Loucy (cell line): ENCODE measurements at regions not wholly inside any gene's neighbourhood (a gene's known extent, or its start where the extent isn't known, plus 50 kb on each side); places are given as distances from the start of the nearest gene placed in this dataset.

Experiments used
- H2AFZ ChIP-seq: fragments of 200-600 bp; sonication (generic); 2 replicates; pipeline ENCODE4 v1.6.0; 2016; ENCODE audit warnings: antibody characterized with exemption, mild to moderate bottlenecking, low read length, moderate library complexity
- H3F3A ChIP-seq: fragments of 200-600 bp; 2 replicates; pipeline ENCODE4 v1.6.0; 2016; ENCODE audit warnings: antibody characterized with exemption, low read depth, mild to moderate bottlenecking
- H3K27me3 ChIP-seq: fragments of 200-600 bp; sonication (generic); 2 replicates; pipeline ENCODE4 v1.6.1; 2014; ENCODE audit warnings: low read length, mild to moderate bottlenecking; ENCODE audit not compliant: insufficient read depth, poor library complexity, severe bottlenecking
- H3K36me3 ChIP-seq: fragments of 200-600 bp; sonication (generic); 2 replicates; pipeline ENCODE4 v1.6.1; 2016; ENCODE audit warnings: low read length; ENCODE audit not compliant: insufficient read depth
- H3K4me1 ChIP-seq: fragments of 200-600 bp; sonication (generic); 2 replicates; pipeline ENCODE4 v1.5.1; 2014; ENCODE audit warnings: low read length, mild to moderate bottlenecking; ENCODE audit not compliant: insufficient read depth, poor library complexity, severe bottlenecking
- H3K4me2 ChIP-seq: fragments of 200-600 bp; sonication (generic); 2 replicates; pipeline ENCODE4 v1.6.0; 2014; ENCODE audit warnings: antibody characterized with exemption, low read length, low read depth, mild to moderate bottlenecking; ENCODE audit not compliant: poor library complexity, severe bottlenecking
- H3K4me3 ChIP-seq: fragments of 200-600 bp; sonication (generic); 2 replicates; pipeline ENCODE4 v1.5.1; 2014; ENCODE audit warnings: low read length, mild to moderate bottlenecking, mixed read lengths; ENCODE audit not compliant: poor library complexity, severe bottlenecking
- H3K79me2 ChIP-seq: fragments of 200-600 bp; sonication (generic); 2 replicates; pipeline ENCODE4 v1.6.1; 2014; ENCODE audit warnings: low read length; ENCODE audit not compliant: insufficient read depth
- H3K9ac ChIP-seq: fragments of 200-600 bp; sonication (generic); 2 replicates; pipeline ENCODE4 v1.6.0; 2014; ENCODE audit warnings: mild to moderate bottlenecking, low read depth, low read length, moderate library complexity; ENCODE audit not compliant: poor library complexity, severe bottlenecking
- H3K9me2 ChIP-seq: fragments of 200-600 bp; sonication (generic); replicated peaks from 2 replicates; pipeline ENCODE4 v1.6.1; 2016; ENCODE audit warnings: low read depth, low read length, mixed read lengths
- H3K9me3 ChIP-seq: fragments of 200-600 bp; sonication (generic); 2 replicates; pipeline ENCODE4 v1.6.1; 2014; ENCODE audit warnings: mild to moderate bottlenecking, antibody characterized with exemption, low read length, low read depth; ENCODE audit not compliant: insufficient read depth
- H4K20me1 ChIP-seq: fragments of 200-600 bp; sonication (generic); 2 replicates; pipeline ENCODE4 v1.6.0; 2014; ENCODE audit warnings: antibody characterized with exemption, low read length, mild to moderate bottlenecking; ENCODE audit not compliant: insufficient read depth, poor library complexity, severe bottlenecking
- EZH2phosphoT487 ChIP-seq: fragments of 200-600 bp; IDR thresholded peaks from 2 replicates; pipeline ENCODE4 v1.6.1; 2018; ENCODE audit warnings: antibody characterized with exemption, mild to moderate bottlenecking, moderate library complexity, borderline replicate concordance
- TF ChIP-seq, protein P1 (sequence below): fragments of 200-600 bp; sonication (generic); conservative IDR thresholded peaks from 2 replicates; pipeline ENCODE4 v1.5.1; 2014; ENCODE audit warnings: mild to moderate bottlenecking, antibody characterized with exemption, low read length

- no peak for TF ChIP-seq EZH2phosphoT487
- TF ChIP-seq, protein P1, sequence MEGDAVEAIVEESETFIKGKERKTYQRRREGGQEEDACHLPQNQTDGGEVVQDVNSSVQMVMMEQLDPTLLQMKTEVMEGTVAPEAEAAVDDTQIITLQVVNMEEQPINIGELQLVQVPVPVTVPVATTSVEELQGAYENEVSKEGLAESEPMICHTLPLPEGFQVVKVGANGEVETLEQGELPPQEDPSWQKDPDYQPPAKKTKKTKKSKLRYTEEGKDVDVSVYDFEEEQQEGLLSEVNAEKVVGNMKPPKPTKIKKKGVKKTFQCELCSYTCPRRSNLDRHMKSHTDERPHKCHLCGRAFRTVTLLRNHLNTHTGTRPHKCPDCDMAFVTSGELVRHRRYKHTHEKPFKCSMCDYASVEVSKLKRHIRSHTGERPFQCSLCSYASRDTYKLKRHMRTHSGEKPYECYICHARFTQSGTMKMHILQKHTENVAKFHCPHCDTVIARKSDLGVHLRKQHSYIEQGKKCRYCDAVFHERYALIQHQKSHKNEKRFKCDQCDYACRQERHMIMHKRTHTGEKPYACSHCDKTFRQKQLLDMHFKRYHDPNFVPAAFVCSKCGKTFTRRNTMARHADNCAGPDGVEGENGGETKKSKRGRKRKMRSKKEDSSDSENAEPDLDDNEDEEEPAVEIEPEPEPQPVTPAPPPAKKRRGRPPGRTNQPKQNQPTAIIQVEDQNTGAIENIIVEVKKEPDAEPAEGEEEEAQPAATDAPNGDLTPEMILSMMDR: no peak
- Histone ChIP-seq H4K20me1 (no peaks in the 10 kb centered on the region), H3F3A (no peaks in the 10 kb centered on the region), H3K9me3 (no peaks in the 10 kb centered on the region), H3K27me3 (no peaks in the 10 kb centered on the region), H3K4me2 (no peak overlapping the region), H3K4me1 (peaks cover 13% of the 10 kb centered on the region), H3K36me3 (no peaks in the 10 kb centered on the region), H2AFZ (no peak overlapping the region), H3K79me2 (no peaks in the 10 kb centered on the region), H3K9me2 (no peaks in the 10 kb centered on the region), H3K9ac (no peak overlapping the region), H3K4me3 (no peak overlapping the region)
Observed at GRCh38 chr5:155293605-155294178, 280.1 kb downstream of the KIF4B start.

- Histone ChIP-seq H3F3A (no peaks in the 10 kb centered on the region), H3K4me2 (no peak overlapping the region), H3K79me2 (no peaks in the 10 kb centered on the region), H3K9ac (no peak overlapping the region), H3K36me3 (no peaks in the 10 kb centered on the region), H3K9me2 (no peaks in the 10 kb centered on the region), H3K9me3 (no peaks in the 10 kb centered on the region), H3K4me1 (peaks cover 25% of the 10 kb centered on the region), H3K4me3 (no peak overlapping the region), H3K27me3 (no peaks in the 10 kb centered on the region), H2AFZ (no peak overlapping the region), H4K20me1 (no peaks in the 10 kb centered on the region)
- TF ChIP-seq, protein P1: no peak
- no peak for TF ChIP-seq EZH2phosphoT487
Observed at GRCh38 chr5:155295111-155295510, 281.6 kb downstream of the KIF4B start.

DNA sequence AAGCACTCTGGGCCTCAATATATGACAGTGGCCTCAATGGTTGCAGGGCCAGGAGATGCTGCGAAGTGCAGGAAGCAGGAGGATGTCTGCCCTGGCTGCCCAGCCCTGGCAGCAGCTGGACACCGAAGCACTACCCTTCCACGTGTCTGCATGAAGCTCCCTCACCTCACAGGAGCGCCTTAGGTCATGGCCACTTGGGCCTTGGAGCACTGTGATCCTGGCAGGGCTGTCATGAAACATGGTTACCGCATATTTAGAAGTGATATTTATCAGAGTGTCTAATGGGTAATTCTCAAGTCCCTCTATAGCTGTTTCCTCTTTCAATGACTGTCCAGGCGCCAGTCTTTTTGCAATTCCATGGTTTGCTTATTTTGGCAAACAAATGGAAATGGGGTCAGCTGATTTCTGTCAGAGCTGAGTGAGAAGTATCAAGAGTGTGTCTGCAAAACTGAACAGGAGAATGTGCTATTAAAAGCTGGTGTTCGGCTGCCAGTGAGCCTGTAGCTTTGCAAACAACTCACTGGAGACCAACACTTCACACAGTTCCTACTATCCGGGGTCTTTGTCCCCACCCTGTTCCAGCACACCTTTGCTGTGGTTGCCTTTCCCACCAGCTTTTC, 285.9 kb downstream of the KIF4B start:
- Histone ChIP-seq H3K9me3 (no peaks in the 10 kb centered on the region), H3K36me3 (no peaks in the 10 kb centered on the region), H3F3A (0 out of 2 replicates have a peak, but pooled peaks cover 3% of the 10 kb centered on the region), H3K79me2 (no peaks in the 10 kb centered on the region), H2AFZ (peak overlapping the region; percentile 49; the same call in 1 of the 2 replicates), H3K4me3 (no peak overlapping the region), H4K20me1 (no peaks in the 10 kb centered on the region), H3K9ac (peak overlapping the region; percentile 39), H3K4me2 (no peak overlapping the region), H3K4me1 (peaks cover 44% of the 10 kb centered on the region), H3K9me2 (no peaks in the 10 kb centered on the region), H3K27me3 (no peaks in the 10 kb centered on the region)
- TF ChIP-seq EZH2phosphoT487: no peak
- TF ChIP-seq, protein P1: no peak
